ENCODE measurements at regions not wholly inside any gene's neighbourhood (a gene's known extent, or its start where the extent isn't known, plus 50 kb on each side); places are given as distances from the start of the nearest gene placed in this dataset.

DNA sequence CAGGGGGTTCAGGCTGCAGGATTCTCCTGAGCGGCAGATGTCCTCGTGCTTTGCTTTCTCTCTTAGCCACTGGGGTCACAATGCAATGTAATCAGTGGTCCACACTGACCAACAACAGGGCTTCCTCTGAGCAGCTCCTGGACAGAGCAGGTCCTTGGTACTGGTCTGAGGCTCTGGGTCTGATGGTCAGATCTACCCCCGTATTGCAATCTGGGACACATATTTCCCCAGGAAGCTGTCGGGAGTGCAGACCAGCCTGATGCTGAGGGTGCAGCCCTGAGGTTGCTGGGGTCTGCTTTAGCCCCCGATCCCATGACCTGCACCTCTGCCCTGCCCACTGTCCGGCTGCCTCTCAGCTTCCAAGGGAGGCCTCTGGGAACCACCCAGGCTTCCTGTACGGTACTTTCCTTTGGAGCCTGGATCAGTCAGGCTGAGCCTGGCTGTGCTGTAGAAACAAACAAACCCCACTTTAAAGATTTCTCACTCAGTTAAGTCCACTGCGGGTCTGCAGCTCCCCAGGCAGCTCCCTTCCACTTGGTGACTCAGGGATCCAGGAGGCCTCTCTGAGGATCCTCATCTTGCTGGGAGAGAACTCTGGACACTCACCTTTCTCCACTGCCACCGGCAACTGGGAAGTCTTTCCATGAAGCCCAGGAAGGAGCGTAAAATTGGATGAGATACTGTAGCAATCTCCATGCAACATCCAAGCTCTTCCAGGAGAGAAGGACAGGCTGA is 1046.6 kb downstream of the TBC1D22A start:
- TF ChIP-seq, protein P1, sequence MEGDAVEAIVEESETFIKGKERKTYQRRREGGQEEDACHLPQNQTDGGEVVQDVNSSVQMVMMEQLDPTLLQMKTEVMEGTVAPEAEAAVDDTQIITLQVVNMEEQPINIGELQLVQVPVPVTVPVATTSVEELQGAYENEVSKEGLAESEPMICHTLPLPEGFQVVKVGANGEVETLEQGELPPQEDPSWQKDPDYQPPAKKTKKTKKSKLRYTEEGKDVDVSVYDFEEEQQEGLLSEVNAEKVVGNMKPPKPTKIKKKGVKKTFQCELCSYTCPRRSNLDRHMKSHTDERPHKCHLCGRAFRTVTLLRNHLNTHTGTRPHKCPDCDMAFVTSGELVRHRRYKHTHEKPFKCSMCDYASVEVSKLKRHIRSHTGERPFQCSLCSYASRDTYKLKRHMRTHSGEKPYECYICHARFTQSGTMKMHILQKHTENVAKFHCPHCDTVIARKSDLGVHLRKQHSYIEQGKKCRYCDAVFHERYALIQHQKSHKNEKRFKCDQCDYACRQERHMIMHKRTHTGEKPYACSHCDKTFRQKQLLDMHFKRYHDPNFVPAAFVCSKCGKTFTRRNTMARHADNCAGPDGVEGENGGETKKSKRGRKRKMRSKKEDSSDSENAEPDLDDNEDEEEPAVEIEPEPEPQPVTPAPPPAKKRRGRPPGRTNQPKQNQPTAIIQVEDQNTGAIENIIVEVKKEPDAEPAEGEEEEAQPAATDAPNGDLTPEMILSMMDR (IDR thresholded peaks at IDR 0.05; ENCODE audit: extremely low read depth, missing control alignments) = no peak

GRCh38 chr22:47808236-47808635 is 1045.8 kb downstream of the TBC1D22A start:
- DNase-seq (ENCODE audit: low spot score) = no peak
- TF ChIP-seq, protein P1 (IDR thresholded peaks at IDR 0.05; ENCODE audit: extremely low read depth, missing control alignments) = no peak

More for the DNA sequence above, 1046.6 kb downstream of the TBC1D22A start:
- no peak for DNase-seq (ENCODE audit: low spot score)

DNA sequence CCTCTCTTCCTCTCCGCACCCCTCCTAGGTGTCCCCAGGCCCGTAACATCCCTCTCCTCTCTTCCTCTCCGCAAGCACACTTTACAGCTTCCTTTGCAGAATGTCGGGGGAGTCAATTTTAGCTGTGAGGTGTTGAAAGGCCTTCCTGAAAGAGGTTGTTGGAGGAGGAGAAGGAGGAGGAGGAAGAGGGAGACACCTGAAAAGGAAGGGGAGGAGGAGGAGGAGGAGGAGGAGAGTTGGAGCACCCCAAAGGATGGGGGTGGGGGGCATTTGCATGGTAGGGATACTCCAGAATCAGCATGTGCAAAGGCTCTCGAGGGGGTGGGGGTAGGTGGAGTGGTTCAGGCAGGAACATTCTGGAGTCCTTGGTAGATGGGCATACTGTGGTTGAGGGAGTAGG is 1045.1 kb downstream of the TBC1D22A start:
- TF ChIP-seq, protein P1 (IDR thresholded peaks at IDR 0.05; ENCODE audit: extremely low read depth, missing control alignments) = no peak

DNA sequence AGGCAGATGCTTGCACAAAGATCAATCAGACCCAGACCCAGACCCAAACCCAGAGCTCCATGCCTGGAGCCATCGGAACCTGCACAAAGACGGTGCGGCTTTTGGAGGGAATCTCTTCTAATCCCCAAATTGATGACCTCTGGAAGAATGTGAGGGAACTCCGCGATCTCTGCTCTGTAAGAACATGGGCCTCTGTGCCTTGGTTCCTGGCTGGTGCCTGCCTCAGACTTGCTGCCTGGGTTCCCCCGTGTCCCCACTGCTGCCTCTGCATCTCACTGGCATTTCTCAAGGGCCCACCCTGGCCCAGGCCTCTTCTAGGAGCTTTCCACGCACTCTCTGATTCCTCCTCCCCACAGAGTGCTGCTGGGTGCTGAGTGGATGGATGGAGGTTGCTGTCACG is 1044.4 kb downstream of the TBC1D22A start:
- TF ChIP-seq, protein P1 (IDR thresholded peaks at IDR 0.05; ENCODE audit: extremely low read depth, missing control alignments) = no peak
- no peak for DNase-seq (ENCODE audit: low spot score)

More for the DNA sequence above, 1045.1 kb downstream of the TBC1D22A start:
- DNase-seq (ENCODE audit: low spot score) = no peak

DNA sequence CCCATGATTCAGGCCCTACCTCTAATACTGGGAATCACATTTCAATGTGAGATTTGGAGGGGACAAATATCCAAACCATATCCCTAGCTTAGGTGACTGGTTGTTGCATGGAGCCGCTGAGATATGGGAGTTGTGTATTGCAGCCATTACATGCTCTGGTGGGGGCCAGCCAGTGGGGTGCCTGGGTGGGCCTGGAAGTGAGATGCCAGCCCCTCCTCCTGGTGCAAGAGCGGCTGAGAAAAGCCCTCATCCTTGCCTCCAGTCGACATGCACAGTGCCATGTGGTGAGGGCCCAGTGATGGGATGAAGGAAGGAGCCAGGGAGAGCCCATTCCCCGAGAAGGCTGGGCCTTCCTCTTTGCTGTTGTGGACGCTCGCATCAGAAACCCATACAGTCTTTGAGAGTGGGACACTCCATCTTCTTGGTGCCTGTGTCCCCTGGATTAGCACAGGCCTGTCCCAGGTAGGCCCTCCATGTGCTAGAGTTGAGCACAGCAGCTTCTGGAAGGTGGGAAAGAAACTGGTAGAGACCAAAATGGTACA is 1043.0 kb downstream of the TBC1D22A start:
- TF ChIP-seq, protein P1 (IDR thresholded peaks at IDR 0.05; ENCODE audit: extremely low read depth, missing control alignments) = no peak
- no peak for DNase-seq (ENCODE audit: low spot score)

- TF ChIP-seq, protein P1 (IDR thresholded peaks at IDR 0.05; ENCODE audit: extremely low read depth, missing control alignments) = no peak
- DNase-seq (ENCODE audit: low spot score) = no peak
These were observed 1041.8 kb downstream of the TBC1D22A start for GRCh38 chr22:47804281-47804680.

- no peak for DNase-seq (ENCODE audit: low spot score)
- TF ChIP-seq, protein P1 (IDR thresholded peaks at IDR 0.05; ENCODE audit: extremely low read depth, missing control alignments) = no peak
These were observed 1040.0 kb downstream of the TBC1D22A start for GRCh38 chr22:47802421-47802820.

All from GM20000 (cell line).